ENCODE measurements at regions not wholly inside any gene's neighbourhood (a gene's known extent, or its start where the extent isn't known, plus 50 kb on each side); places are given as distances from the start of the nearest gene placed in this dataset.

DNA sequence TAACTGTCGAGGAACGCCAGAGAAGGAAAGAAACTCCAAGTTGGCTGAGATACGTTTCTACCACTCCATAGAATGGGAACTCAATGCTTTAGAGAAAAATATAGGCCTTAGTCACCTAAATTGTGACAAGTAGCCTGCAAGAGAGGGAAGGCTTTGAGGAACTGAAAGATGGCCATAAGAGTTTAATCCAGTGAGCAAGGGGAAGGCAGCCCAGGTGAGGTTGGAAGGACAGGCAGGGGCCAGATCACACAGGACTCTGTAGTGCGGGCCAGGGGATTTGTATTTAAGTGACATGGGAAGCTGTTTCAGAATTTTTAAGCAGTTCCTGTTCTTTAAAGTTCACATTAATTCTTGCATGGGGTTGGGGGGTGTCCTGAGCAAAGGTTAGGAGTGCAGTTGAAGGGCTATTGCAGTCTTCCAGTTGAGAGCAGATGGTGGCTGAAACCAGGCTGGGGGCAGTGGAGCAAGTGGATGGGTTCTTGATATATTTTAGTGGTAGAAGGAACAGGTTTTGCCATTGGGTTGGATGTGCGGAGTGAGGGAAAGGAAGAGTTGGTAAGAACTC is 138.9 kb upstream of the PELI1 start:
- no peaks in the 10 kb centered on the region for H3K9me3 ChIP-seq
- no peak overlapping the region for H3K4me3 ChIP-seq
- 96% methylated on average over 5 of the region's 5 CpGs for WGBS, 2 donors
- no peaks in the 10 kb centered on the region for H3K27me3 ChIP-seq
- intact Hi-C loops (cut with DNase I) = loop anchor here (5.0 kb wide), 1 partner anchor 156 kb away; no protein-coding TSS in a partner anchor
- H3K27ac ChIP-seq = peak overlapping the region; percentile 29 to 74 (median 64)
- no peak for DNase-seq
- TF ChIP-seq POLR2AphosphoS5 (IDR thresholded peaks at IDR 0.05) (no peak), POLR2A (IDR thresholded peaks at IDR 0.05) (no peak), EP300 (IDR thresholded peaks at IDR 0.05) (no peak), CTCF (IDR thresholded peaks at IDR 0.05) (no peak)
- H3K36me3 ChIP-seq = no peaks in the 10 kb centered on the region
- peaks cover 0 to 42% (median 34%) of the 10 kb centered on the region in 4 donors for H3K4me1 ChIP-seq

DNA sequence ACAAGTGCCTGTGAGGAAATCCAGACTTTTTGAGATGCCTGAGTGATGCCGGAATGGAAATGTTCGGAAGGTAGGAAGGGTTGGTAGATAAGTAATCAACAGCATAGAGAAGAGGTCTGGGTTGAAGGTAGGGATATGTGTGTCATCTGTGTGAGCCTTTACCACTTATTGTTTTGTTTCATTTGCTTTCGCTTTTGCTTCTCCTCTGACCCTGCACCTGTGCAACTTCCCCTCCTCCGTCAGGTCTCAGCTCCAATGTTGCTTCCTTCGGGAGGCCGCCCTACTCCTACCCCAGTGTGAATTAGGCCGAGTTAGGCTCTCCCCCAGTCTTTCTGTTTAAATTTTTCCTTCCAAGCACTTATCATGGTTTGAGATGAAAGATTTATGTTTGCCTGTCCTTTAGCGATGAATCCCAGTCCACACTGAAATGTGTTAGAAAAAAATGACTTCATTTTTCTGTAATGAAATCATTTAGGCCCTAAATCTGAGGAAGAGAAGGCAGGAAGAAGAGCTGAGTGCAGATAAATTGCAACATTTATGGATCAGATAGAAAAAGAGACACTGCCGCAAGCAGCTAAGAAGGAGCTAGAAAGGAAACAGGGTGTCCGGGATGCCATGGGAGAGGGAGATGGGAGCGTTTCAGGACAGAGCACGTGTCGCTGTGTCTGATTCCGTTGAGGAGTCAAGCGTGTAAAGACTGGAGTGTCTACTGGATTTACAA is 139.6 kb upstream of the PELI1 start:
- peak; percentile 16 to 78 (median 53) for TF ChIP-seq POLR2AphosphoS5 (IDR thresholded peaks at IDR 0.05)
- TF ChIP-seq CTCF (IDR thresholded peaks at IDR 0.05) = no peak
- TF ChIP-seq EP300 (IDR thresholded peaks at IDR 0.05) = peak in 1 of 4 donors; percentile 56
- TF ChIP-seq POLR2A (IDR thresholded peaks at IDR 0.05) = no peak
- no peaks in the 10 kb centered on the region for H3K36me3 ChIP-seq
- peak overlapping the region in 3 of 4 donors; percentile 15 to 21 (median 18) for H3K4me3 ChIP-seq
- no peaks in the 10 kb centered on the region for H3K9me3 ChIP-seq
- H3K27me3 ChIP-seq = no peaks in the 10 kb centered on the region
- peaks cover 0 to 49% (median 39%) of the 10 kb centered on the region in 4 donors for H3K4me1 ChIP-seq
- no peak for DNase-seq
- H3K27ac ChIP-seq = peak overlapping the region; percentile 29 to 74 (median 64)
- WGBS, 2 donors = 60 to 71% methylated on average over 15 of the region's 15 CpGs
- intact Hi-C loops (cut with DNase I) = loop anchor here (5.0 kb wide), 1 partner anchor 156 kb away; no protein-coding TSS in a partner anchor

DNA sequence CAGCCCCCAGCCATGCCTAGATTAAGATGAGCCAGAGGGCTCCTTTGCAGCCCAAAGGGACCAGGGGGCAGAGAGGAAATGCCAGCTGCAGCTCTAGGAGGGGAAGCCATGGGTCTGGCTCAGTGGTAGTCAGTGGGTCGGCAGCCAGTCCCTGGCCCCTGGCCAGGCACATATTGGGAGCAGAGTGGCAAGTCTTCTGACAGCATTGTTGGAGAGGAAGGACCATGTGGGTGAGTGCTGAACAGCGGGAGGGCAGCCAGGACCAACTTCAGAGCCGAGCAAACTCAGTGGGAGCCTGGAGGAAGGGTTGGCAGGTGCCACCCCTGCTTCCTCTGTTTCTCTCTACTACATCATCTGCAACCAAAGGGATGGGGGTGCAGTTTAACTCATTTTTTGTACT is 140.5 kb upstream of the PELI1 start:
- H3K9me3 ChIP-seq = no peaks in the 10 kb centered on the region
- WGBS, 2 donors = 72 to 82% methylated on average over 3 of the region's 3 CpGs
- peaks cover 0 to 59% (median 49%) of the 10 kb centered on the region in 4 donors for H3K4me1 ChIP-seq
- H3K27me3 ChIP-seq = no peaks in the 10 kb centered on the region
- no peaks in the 10 kb centered on the region for H3K36me3 ChIP-seq
- DNase-seq = no peak
- H3K27ac ChIP-seq = peak overlapping the region in 3 of 4 donors; percentile 63 to 74 (median 66)
- intact Hi-C loops (cut with DNase I) = loop anchor here (5.0 kb wide), 1 partner anchor 157 kb away; no protein-coding TSS in a partner anchor
- H3K4me3 ChIP-seq = no peak overlapping the region
- TF ChIP-seq POLR2AphosphoS5 (IDR thresholded peaks at IDR 0.05) (no peak), CTCF (IDR thresholded peaks at IDR 0.05) (no peak), EP300 (IDR thresholded peaks at IDR 0.05) (no peak), POLR2A (IDR thresholded peaks at IDR 0.05) (no peak)

- TF ChIP-seq POLR2A (IDR thresholded peaks at IDR 0.05) (no peak), EP300 (IDR thresholded peaks at IDR 0.05) (no peak), CTCF (IDR thresholded peaks at IDR 0.05) (no peak), POLR2AphosphoS5 (IDR thresholded peaks at IDR 0.05) (peak in 2 of 4 donors; percentile 27 to 32)
- H3K36me3 ChIP-seq = no peaks in the 10 kb centered on the region
- H3K27me3 ChIP-seq = no peaks in the 10 kb centered on the region
- DNase-seq = no peak
- no peak overlapping the region for H3K27ac ChIP-seq
- 88 to 89% methylated on average over 5 of the region's 5 CpGs for WGBS, 2 donors
- H3K4me1 ChIP-seq = peaks cover 0 to 71% (median 52%) of the 10 kb centered on the region in 4 donors
- no peaks in the 10 kb centered on the region for H3K9me3 ChIP-seq
- H3K4me3 ChIP-seq = no peak overlapping the region
- intact Hi-C loops (cut with DNase I) = no loop called here
These were observed 143.1 kb upstream of the PELI1 start for GRCh38 chr2:64287202-64287740.
